OCI-LY7 (cell line): ENCODE measurements at regions not wholly inside any gene's neighbourhood (a gene's known extent, or its start where the extent isn't known, plus 50 kb on each side); places are given as distances from the start of the nearest gene placed in this dataset.

Source experiments
- BruUV-seq: library from RNA; stranded (reverse); fragments of 400-500 nt; replicated peaks from 2 replicates; lab custom pipeline; 2021; lab: Mats Ljungman, UMichigan
- CTCF ChIA-PET: fragments of 300-600 bp; sonication (Branson Sonifier 250); formaldehyde crosslinking; loops from one replicate; lab custom pipeline; 2022; ENCODE audit warnings: antibody characterized with exemption; ENCODE audit not compliant: unreplicated experiment; lab: Charles Lee
- POLR2A ChIA-PET: fragments of 300-600 bp; sonication (Branson Sonifier 250); formaldehyde crosslinking; loops from one replicate; lab custom pipeline; 2022; ENCODE audit warnings: antibody characterized with exemption; lab: Charles Lee
- DNase-seq: peaks from one replicate; pipeline ENCODE4 v3.0.0-alpha.2; 2015; ENCODE audit warnings: low spot score
- H2AFZ ChIP-seq: fragments of 200-600 bp; sonication (generic), shearing (Covaris generic); 2 replicates; pipeline ENCODE4 v1.6.1; 2014; ENCODE audit warnings: mild to moderate bottlenecking, antibody characterized with exemption, low read length, moderate library complexity
- H3K27ac ChIP-seq: fragments of 200-600 bp; sonication (generic); 2 replicates; pipeline ENCODE4 v1.5.1; 2014; ENCODE audit warnings: mixed run types, low read depth, mild to moderate bottlenecking, moderate library complexity, low read length, inconsistent platforms; ENCODE audit not compliant: poor library complexity, severe bottlenecking
- H3K36me3 ChIP-seq: fragments of 200-600 bp; sonication (generic); 2 replicates; pipeline ENCODE4 v1.6.1; 2014; ENCODE audit warnings: mild to moderate bottlenecking, antibody characterized with exemption, low read length, moderate library complexity, mixed read lengths; ENCODE audit not compliant: insufficient read depth
- H3K4me1 ChIP-seq: fragments of 200-600 bp; sonication (generic); 2 replicates; pipeline ENCODE4 v1.5.1; 2014; ENCODE audit warnings: mild to moderate bottlenecking, low read length; ENCODE audit not compliant: insufficient read depth, poor library complexity, severe bottlenecking
- H3K4me2 ChIP-seq: fragments of 200-600 bp; sonication (generic); 2 replicates; pipeline ENCODE4 v1.6.1; 2014; ENCODE audit warnings: mild to moderate bottlenecking, low read length
- H3K4me3 ChIP-seq: fragments of 200-600 bp; sonication (generic); 2 replicates; pipeline ENCODE4 v1.5.1; 2014; ENCODE audit warnings: mild to moderate bottlenecking, low read depth, low read length; ENCODE audit not compliant: poor library complexity, severe bottlenecking
- H3K79me2 ChIP-seq: fragments of 200-600 bp; sonication (generic); 2 replicates; pipeline ENCODE4 v1.6.1; 2016; ENCODE audit warnings: low read depth, mild to moderate bottlenecking, low read length, moderate library complexity, mixed read lengths; ENCODE audit not compliant: insufficient read depth
- H3K9me2 ChIP-seq: fragments of 200-600 bp; sonication (generic); 2 replicates; pipeline ENCODE4 v1.6.1; 2016; ENCODE audit warnings: mild to moderate bottlenecking, low read length, mixed read lengths; ENCODE audit not compliant: insufficient read depth
- H3K9me3 ChIP-seq: fragments of 200-600 bp; sonication (generic); 2 replicates; pipeline ENCODE4 v1.6.1; 2014; ENCODE audit warnings: mild to moderate bottlenecking, mixed run types, low read length, mixed read lengths
- H4K20me1 ChIP-seq: fragments of 200-600 bp; sonication (generic); 2 replicates; pipeline ENCODE4 v1.6.1; 2014; ENCODE audit warnings: mild to moderate bottlenecking, antibody characterized with exemption, low read length, moderate library complexity, mixed read lengths; ENCODE audit not compliant: insufficient read depth
- CTCF ChIP-seq: fragments of 200-600 bp; sonication (generic); conservative IDR thresholded peaks from 2 replicates; pipeline ENCODE4 v1.5.1; 2014; ENCODE audit warnings: mild to moderate bottlenecking, antibody characterized with exemption, low read length, moderate library complexity, mixed read lengths
- EZH2phosphoT487 ChIP-seq: fragments of 200-600 bp; sonication (generic); IDR thresholded peaks from 2 replicates; pipeline ENCODE4 v1.6.1; 2018; ENCODE audit warnings: low read depth, borderline replicate concordance, mild to moderate bottlenecking, mixed run types, antibody characterized with exemption, low read length, moderate library complexity, mixed read lengths
- intact Hi-C: fragments of 100-400 bp; cut with micrococcal nuclease; formaldehyde crosslinking; loops from one replicate; pipeline ENCODE4 v1.10.0; 2022; ENCODE audit not compliant: unreplicated experiment

- ChIA-PET CTCF (no interaction called here), POLR2A (no interaction called here)
- H3K4me2 ChIP-seq, result no peak overlapping the region
- H3K9me3 ChIP-seq, result no peaks in the 10 kb centered on the region
- no peak for DNase-seq
- intact Hi-C loops, result no loop called here
- BruUV-seq, result no TSS peak
- H3K27ac ChIP-seq, result no peak overlapping the region
- no peak overlapping the region for H3K4me3 ChIP-seq
- H3K9me2 ChIP-seq, result no peaks in the 10 kb centered on the region
- H3K4me1 ChIP-seq, result no peaks in the 10 kb centered on the region
- H4K20me1 ChIP-seq, result no peaks in the 10 kb centered on the region
- H3K79me2 ChIP-seq, result no peaks in the 10 kb centered on the region
- no peak overlapping the region for H2AFZ ChIP-seq
- no peaks in the 10 kb centered on the region for H3K36me3 ChIP-seq
- TF ChIP-seq CTCF, result no peak
- no peak for TF ChIP-seq EZH2phosphoT487
These were observed 72.8 kb upstream of the COL5A1 start for GRCh38 chr9:134568811-134569210.

DNA sequence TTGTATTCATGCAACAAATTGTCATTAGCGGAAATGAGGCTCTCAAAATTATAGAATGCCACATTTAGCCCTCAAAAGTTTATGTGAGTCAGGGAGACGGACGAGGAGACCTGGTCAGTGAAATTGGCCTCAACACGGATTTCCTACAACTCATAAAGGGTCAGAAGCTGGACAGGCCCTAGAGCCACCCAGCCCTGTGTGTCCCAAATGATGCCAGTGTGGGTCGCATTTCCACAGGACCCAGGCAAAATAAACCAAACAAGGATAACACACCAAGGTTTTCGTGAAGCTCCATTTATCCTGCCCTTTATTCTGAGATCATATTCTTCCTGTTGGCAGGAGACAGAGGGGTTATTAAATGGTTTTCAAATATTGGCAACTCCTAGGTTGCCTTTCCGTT, 72.0 kb upstream of the COL5A1 start:
- Histone ChIP-seq H4K20me1 (no peaks in the 10 kb centered on the region), H3K4me2 (no peak overlapping the region), H3K9me2 (no peaks in the 10 kb centered on the region), H3K27ac (no peak overlapping the region), H3K36me3 (no peaks in the 10 kb centered on the region), H3K79me2 (no peaks in the 10 kb centered on the region), H3K4me1 (no peaks in the 10 kb centered on the region), H3K9me3 (no peaks in the 10 kb centered on the region), H2AFZ (no peak overlapping the region), H3K4me3 (no peak overlapping the region)
- DNase-seq, result no peak
- CTCF ChIA-PET, result no interaction called here
- TF ChIP-seq CTCF (no peak), EZH2phosphoT487 (no peak)
- intact Hi-C loops, result no loop called here
- POLR2A ChIA-PET, result no interaction called here
- BruUV-seq, result no TSS peak

GRCh38 chr9:134570151-134570621, 71.4 kb upstream of the COL5A1 start:
- intact Hi-C loops, result no loop called here
- Histone ChIP-seq H3K4me1 (no peaks in the 10 kb centered on the region), H3K9me3 (no peaks in the 10 kb centered on the region), H3K9me2 (no peaks in the 10 kb centered on the region), H4K20me1 (no peaks in the 10 kb centered on the region), H3K4me2 (no peak overlapping the region), H3K4me3 (no peak overlapping the region), H3K36me3 (no peaks in the 10 kb centered on the region), H3K79me2 (no peaks in the 10 kb centered on the region), H3K27ac (no peak overlapping the region), H2AFZ (no peak overlapping the region)
- BruUV-seq, result no TSS peak
- TF ChIP-seq EZH2phosphoT487 (no peak), CTCF (no peak)
- ChIA-PET POLR2A (no interaction called here), CTCF (no interaction called here)
- no peak for DNase-seq
